C4-2B (cell line): ENCODE measurements at regions not wholly inside any gene's neighbourhood (a gene's known extent, or its start where the extent isn't known, plus 50 kb on each side); places are given as distances from the start of the nearest gene placed in this dataset.

Experiments used
- ZFX ChIP-seq: fragments of 450-650 bp; IDR thresholded peaks from 2 replicates; pipeline ENCODE4 v1.6.1; 2017
- TF ChIP-seq, protein P1 (sequence below): fragments of 450-650 bp; conservative IDR thresholded peaks from 2 replicates; pipeline ENCODE4 v1.5.1; 2017; ENCODE audit warnings: mild to moderate bottlenecking

DNA sequence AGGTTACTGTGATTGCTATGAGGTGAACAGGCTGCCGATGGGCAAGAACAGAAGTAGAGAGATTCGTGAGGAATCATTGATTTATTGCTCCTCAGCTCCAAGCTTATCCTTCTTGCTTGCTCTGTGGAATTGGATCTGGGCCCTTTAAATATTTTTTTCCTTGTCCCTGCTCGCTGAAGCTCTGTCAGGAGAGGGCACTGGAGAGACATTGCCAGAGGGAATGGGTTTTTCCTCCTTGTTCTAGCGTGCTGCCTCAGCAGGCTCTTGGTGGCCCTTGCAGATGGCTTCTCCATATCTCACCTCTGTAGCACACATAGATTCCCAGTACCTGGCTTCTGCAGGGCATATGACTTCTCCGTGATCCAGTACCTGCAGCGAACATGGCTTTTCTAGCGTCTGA is 67.4 kb downstream of the CNGA2 start:
- TF ChIP-seq, protein P1, sequence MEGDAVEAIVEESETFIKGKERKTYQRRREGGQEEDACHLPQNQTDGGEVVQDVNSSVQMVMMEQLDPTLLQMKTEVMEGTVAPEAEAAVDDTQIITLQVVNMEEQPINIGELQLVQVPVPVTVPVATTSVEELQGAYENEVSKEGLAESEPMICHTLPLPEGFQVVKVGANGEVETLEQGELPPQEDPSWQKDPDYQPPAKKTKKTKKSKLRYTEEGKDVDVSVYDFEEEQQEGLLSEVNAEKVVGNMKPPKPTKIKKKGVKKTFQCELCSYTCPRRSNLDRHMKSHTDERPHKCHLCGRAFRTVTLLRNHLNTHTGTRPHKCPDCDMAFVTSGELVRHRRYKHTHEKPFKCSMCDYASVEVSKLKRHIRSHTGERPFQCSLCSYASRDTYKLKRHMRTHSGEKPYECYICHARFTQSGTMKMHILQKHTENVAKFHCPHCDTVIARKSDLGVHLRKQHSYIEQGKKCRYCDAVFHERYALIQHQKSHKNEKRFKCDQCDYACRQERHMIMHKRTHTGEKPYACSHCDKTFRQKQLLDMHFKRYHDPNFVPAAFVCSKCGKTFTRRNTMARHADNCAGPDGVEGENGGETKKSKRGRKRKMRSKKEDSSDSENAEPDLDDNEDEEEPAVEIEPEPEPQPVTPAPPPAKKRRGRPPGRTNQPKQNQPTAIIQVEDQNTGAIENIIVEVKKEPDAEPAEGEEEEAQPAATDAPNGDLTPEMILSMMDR, result peak; percentile 69
- no peak for TF ChIP-seq ZFX
